Rectal smooth muscle tissue (tissue), 1 donor: ENCODE measurements at regions not wholly inside any gene's neighbourhood (a gene's known extent, or its start where the extent isn't known, plus 50 kb on each side); places are given as distances from the start of the nearest gene placed in this dataset.
"Not testable (repeated sequence)": the region's sequence is repeated elsewhere in the genome, so short reads cannot be mapped to it uniquely, and the experiment has no call there.

Experiments used
- H3K27ac ChIP-seq: one replicate; pipeline ENCODE4 v1.7.0; 2013; ENCODE audit warnings: low read depth, low read length, inconsistent platforms
- H3K27me3 ChIP-seq: one replicate; pipeline ENCODE4 v1.7.0; 2013; ENCODE audit warnings: low read length; ENCODE audit not compliant: control insufficient read depth, insufficient read depth
- H3K36me3 ChIP-seq: one replicate; pipeline ENCODE4 v1.7.0; 2013; ENCODE audit warnings: low read length; ENCODE audit not compliant: control insufficient read depth, insufficient read depth
- H3K4me1 ChIP-seq: one replicate; pipeline ENCODE4 v1.7.0; 2013; ENCODE audit warnings: low read length; ENCODE audit not compliant: control insufficient read depth, insufficient read depth
- H3K4me3 ChIP-seq: one replicate; pipeline ENCODE4 v1.7.0; 2013; ENCODE audit warnings: low read length
- H3K9ac ChIP-seq: one replicate; pipeline ENCODE4 v1.7.0; 2013; ENCODE audit warnings: low read length

- Histone ChIP-seq H3K36me3 (no peaks in the 10 kb centered on the region), H3K4me3 (no peak overlapping the region), H3K9ac (no peak overlapping the region), H3K4me1 (no peaks in the 10 kb centered on the region), H3K27me3 (no peaks in the 10 kb centered on the region), H3K27ac (no peak overlapping the region)
Measured at GRCh38 chr3:8317661-8318649, 183.7 kb upstream of the LMCD1 start.

GRCh38 chr3:8319935-8320634 lies 181.5 kb upstream of the LMCD1 start:
- Histone ChIP-seq H3K36me3 (no peaks in the 10 kb centered on the region), H3K4me1 (no peaks in the 10 kb centered on the region)

GRCh38 chr3:8320711-8321458 lies 180.7 kb upstream of the LMCD1 start:
- Histone ChIP-seq H3K36me3 (no peaks in the 10 kb centered on the region), H3K9ac (no peak overlapping the region)

More at GRCh38 chr3:8319935-8320634, 181.5 kb upstream of the LMCD1 start:
- Histone ChIP-seq H3K4me3 (no peak overlapping the region), H3K27me3 (no peaks in the 10 kb centered on the region), H3K27ac (no peak overlapping the region), H3K9ac (no peak overlapping the region)

GRCh38 chr3:8324747-8325146 lies 176.9 kb upstream of the LMCD1 start:
- Histone ChIP-seq H3K27ac (no peak overlapping the region), H3K36me3 (no peaks in the 10 kb centered on the region), H3K27me3 (no peaks in the 10 kb centered on the region), H3K4me3 (no peak overlapping the region), H3K4me1 (no peaks in the 10 kb centered on the region), H3K9ac (no peak overlapping the region)

More at GRCh38 chr3:8320711-8321458, 180.7 kb upstream of the LMCD1 start:
- H3K27ac ChIP-seq: no peak overlapping the region
- no peaks in the 10 kb centered on the region for H3K4me1 ChIP-seq
- no peak overlapping the region for H3K4me3 ChIP-seq
- H3K27me3 ChIP-seq: no peaks in the 10 kb centered on the region

- Histone ChIP-seq H3K9ac (no peak overlapping the region), H3K27me3 (no peaks in the 10 kb centered on the region), H3K27ac (no peak overlapping the region), H3K4me1 (no peaks in the 10 kb centered on the region), H3K36me3 (no peaks in the 10 kb centered on the region), H3K4me3 (no peak overlapping the region)
Measured at GRCh38 chr3:8325306-8325705, 176.3 kb upstream of the LMCD1 start.

GRCh38 chr3:8325833-8326232 lies 175.8 kb upstream of the LMCD1 start:
- H3K4me1 ChIP-seq, H3K9ac ChIP-seq, H3K27me3 ChIP-seq, H3K36me3 ChIP-seq, H3K4me3 ChIP-seq, H3K27ac ChIP-seq: not testable (repeated sequence)

GRCh38 chr3:8327739-8328138 lies 173.9 kb upstream of the LMCD1 start:
- H3K4me1 ChIP-seq: no peaks in the 10 kb centered on the region
- no peaks in the 10 kb centered on the region for H3K27me3 ChIP-seq
- H3K9ac ChIP-seq: no peak overlapping the region
- H3K27ac ChIP-seq: no peak overlapping the region
- H3K4me3 ChIP-seq: no peak overlapping the region
- no peaks in the 10 kb centered on the region for H3K36me3 ChIP-seq

GRCh38 chr3:8328967-8329366 lies 172.7 kb upstream of the LMCD1 start:
- Histone ChIP-seq H3K4me1 (no peaks in the 10 kb centered on the region), H3K27me3 (no peaks in the 10 kb centered on the region), H3K36me3 (no peaks in the 10 kb centered on the region)

GRCh38 chr3:8329598-8329997 lies 172.0 kb upstream of the LMCD1 start:
- Histone ChIP-seq H3K4me1 (no peaks in the 10 kb centered on the region), H3K27ac (no peak overlapping the region), H3K4me3 (no peak overlapping the region), H3K36me3 (no peaks in the 10 kb centered on the region), H3K27me3 (no peaks in the 10 kb centered on the region), H3K9ac (no peak overlapping the region)

More at GRCh38 chr3:8328967-8329366, 172.7 kb upstream of the LMCD1 start:
- no peak overlapping the region for H3K4me3 ChIP-seq
- H3K27ac ChIP-seq: no peak overlapping the region
- no peak overlapping the region for H3K9ac ChIP-seq

- H3K4me3 ChIP-seq: no peak overlapping the region
- H3K4me1 ChIP-seq: no peaks in the 10 kb centered on the region
- H3K36me3 ChIP-seq: no peaks in the 10 kb centered on the region
- H3K27me3 ChIP-seq: no peaks in the 10 kb centered on the region
- H3K27ac ChIP-seq: no peak overlapping the region
- H3K9ac ChIP-seq: no peak overlapping the region
Measured at GRCh38 chr3:8336456-8336855, 165.2 kb upstream of the LMCD1 start.

- no peaks in the 10 kb centered on the region for H3K36me3 ChIP-seq
- H3K4me3 ChIP-seq: no peak overlapping the region
- H3K27ac ChIP-seq: no peak overlapping the region
- no peaks in the 10 kb centered on the region for H3K4me1 ChIP-seq
- H3K9ac ChIP-seq: no peak overlapping the region
- no peaks in the 10 kb centered on the region for H3K27me3 ChIP-seq
Measured at GRCh38 chr3:8338424-8338823, 163.2 kb upstream of the LMCD1 start.

- Histone ChIP-seq H3K27me3 (no peaks in the 10 kb centered on the region), H3K4me1 (no peaks in the 10 kb centered on the region), H3K4me3 (no peak overlapping the region), H3K9ac (no peak overlapping the region), H3K36me3 (no peaks in the 10 kb centered on the region), H3K27ac (no peak overlapping the region)
Measured at GRCh38 chr3:8341821-8342247, 159.8 kb upstream of the LMCD1 start.
